ENCODE measurements at regions not wholly inside any gene's neighbourhood (a gene's known extent, or its start where the extent isn't known, plus 50 kb on each side); places are given as distances from the start of the nearest gene placed in this dataset.

- FAIRE-seq (no peak), ATAC-seq (peak in 3 of 4 donors; percentile 40 to 62 (median 61)), DNase-seq (no peak)
- no peaks in the 10 kb centered on the region for H3K36me3 ChIP-seq
- no peaks in the 10 kb centered on the region for H3K9me3 ChIP-seq
- intact Hi-C loops (cut with DNase I) = no loop called here
- H3K27me3 ChIP-seq = no peaks in the 10 kb centered on the region
- H3K4me3 ChIP-seq = no peak overlapping the region
- TF ChIP-seq, protein P1, sequence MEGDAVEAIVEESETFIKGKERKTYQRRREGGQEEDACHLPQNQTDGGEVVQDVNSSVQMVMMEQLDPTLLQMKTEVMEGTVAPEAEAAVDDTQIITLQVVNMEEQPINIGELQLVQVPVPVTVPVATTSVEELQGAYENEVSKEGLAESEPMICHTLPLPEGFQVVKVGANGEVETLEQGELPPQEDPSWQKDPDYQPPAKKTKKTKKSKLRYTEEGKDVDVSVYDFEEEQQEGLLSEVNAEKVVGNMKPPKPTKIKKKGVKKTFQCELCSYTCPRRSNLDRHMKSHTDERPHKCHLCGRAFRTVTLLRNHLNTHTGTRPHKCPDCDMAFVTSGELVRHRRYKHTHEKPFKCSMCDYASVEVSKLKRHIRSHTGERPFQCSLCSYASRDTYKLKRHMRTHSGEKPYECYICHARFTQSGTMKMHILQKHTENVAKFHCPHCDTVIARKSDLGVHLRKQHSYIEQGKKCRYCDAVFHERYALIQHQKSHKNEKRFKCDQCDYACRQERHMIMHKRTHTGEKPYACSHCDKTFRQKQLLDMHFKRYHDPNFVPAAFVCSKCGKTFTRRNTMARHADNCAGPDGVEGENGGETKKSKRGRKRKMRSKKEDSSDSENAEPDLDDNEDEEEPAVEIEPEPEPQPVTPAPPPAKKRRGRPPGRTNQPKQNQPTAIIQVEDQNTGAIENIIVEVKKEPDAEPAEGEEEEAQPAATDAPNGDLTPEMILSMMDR (IDR thresholded peaks at IDR 0.05) = no peak
- 32 to 39% methylated on average over 2 of the region's 2 CpGs for WGBS, 2 donors
- H3K4me1 ChIP-seq = peaks cover 0 to 10% (median 0%) of the 10 kb centered on the region in 3 donors
- H3K27ac ChIP-seq = no peak overlapping the region
These were observed 937.2 kb upstream of the FLRT2 start for GRCh38 chr14:84592770-84593169.

GRCh38 chr14:84610086-84610485, 919.9 kb upstream of the FLRT2 start:
- ATAC-seq (no peak), DNase-seq (no peak), FAIRE-seq (no peak)
- intact Hi-C loops (cut with DNase I) = no loop called here
- Histone ChIP-seq H3K36me3 (no peaks in the 10 kb centered on the region), H3K4me1 (no peaks in the 10 kb centered on the region), H3K27me3 (no peaks in the 10 kb centered on the region), H3K4me3 (no peak overlapping the region), H3K9me3 (no peaks in the 10 kb centered on the region), H3K27ac (no peak overlapping the region)
- WGBS, 2 donors = 89 to 94% methylated on average over 2 of the region's 2 CpGs
- TF ChIP-seq, protein P1 (IDR thresholded peaks at IDR 0.05) = no peak

GRCh38 chr14:84622357-84622756, 907.6 kb upstream of the FLRT2 start:
- DNase-seq (no peak), FAIRE-seq (no peak), ATAC-seq (no peak)
- no peaks in the 10 kb centered on the region for H3K27me3 ChIP-seq
- no peaks in the 10 kb centered on the region for H3K9me3 ChIP-seq
- intact Hi-C loops (cut with DNase I) = no loop called here
- H3K36me3 ChIP-seq = no peaks in the 10 kb centered on the region
- 68 to 82% methylated on average over 3 of the region's 3 CpGs for WGBS, 2 donors
- TF ChIP-seq, protein P1 (IDR thresholded peaks at IDR 0.05) = no peak
- H3K27ac ChIP-seq = no peak overlapping the region
- no peaks in the 10 kb centered on the region for H3K4me1 ChIP-seq
- no peak overlapping the region for H3K4me3 ChIP-seq

DNA sequence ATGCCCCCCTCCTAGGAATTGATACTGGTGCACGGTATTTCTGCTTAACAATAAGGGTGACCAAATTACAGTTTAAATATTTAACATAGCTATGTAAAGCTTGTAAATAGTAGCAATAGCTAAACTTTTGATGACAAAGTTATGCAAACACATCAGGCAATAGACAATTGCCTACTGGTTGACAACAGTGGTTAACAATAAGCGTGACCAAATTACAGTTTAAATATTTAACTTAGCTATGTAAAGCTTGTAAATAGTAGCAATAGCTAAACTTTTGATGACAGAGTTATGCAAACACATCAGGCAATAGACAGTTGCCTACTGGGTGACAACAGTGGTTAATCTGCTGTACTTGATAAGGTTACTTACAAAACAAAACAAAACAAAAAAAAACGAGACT, 886.5 kb upstream of the FLRT2 start:
- no peaks in the 10 kb centered on the region for H3K36me3 ChIP-seq
- H3K4me1 ChIP-seq = no peaks in the 10 kb centered on the region
- TF ChIP-seq, protein P1 (IDR thresholded peaks at IDR 0.05) = no peak
- no peaks in the 10 kb centered on the region for H3K9me3 ChIP-seq
- no peak overlapping the region for H3K27ac ChIP-seq
- FAIRE-seq = no peak
- no peak for ATAC-seq
- no peak for DNase-seq
- intact Hi-C loops (cut with DNase I) = no loop called here
- 9 to 17% methylated on average over 3 of the region's 3 CpGs for WGBS, 2 donors
- no peaks in the 10 kb centered on the region for H3K27me3 ChIP-seq
- H3K4me3 ChIP-seq = no peak overlapping the region

DNA sequence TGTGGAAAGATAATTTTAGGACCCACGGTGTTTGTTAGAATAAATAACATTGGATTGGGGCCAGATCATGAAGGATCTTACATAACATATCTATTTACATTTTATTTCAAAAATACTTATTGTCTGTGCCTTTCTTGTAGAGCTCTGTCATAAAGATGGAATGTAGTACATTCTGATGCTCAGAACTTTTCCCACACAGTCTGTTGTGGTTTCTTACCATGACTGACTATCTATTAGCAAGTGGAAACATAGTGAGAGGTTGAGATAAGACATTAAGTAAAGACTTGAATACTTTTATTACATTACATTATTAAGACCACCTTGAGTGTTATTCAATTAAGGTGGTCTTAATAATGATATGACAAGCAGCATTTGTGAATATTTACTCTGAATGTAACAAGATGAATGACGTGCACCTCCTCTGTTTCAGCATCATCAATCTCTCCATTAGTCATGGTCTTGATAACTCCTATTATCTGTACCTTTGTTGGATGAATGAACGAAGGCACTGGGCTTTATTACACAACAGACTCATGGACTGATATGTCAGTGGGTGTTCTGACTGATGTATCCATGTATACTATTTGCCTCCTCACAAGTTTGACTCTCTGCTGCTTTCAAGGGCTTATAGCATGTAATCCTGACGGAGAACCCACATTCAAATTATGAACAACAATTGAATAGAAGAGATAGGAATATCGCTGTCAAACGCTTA, 883.0 kb upstream of the FLRT2 start:
- Histone ChIP-seq H3K27ac (no peak overlapping the region), H3K27me3 (no peaks in the 10 kb centered on the region), H3K4me3 (no peak overlapping the region), H3K4me1 (no peaks in the 10 kb centered on the region), H3K9me3 (no peaks in the 10 kb centered on the region), H3K36me3 (no peaks in the 10 kb centered on the region)
- TF ChIP-seq, protein P1 (IDR thresholded peaks at IDR 0.05) = no peak
- intact Hi-C loops (cut with DNase I) = no loop called here
- ATAC-seq = no peak
- FAIRE-seq = no peak
- no peak for DNase-seq
- 85 to 88% methylated on average over 6 of the region's 6 CpGs for WGBS, 2 donors
